HepG2 (cell line): ENCODE measurements at regions not wholly inside any gene's neighbourhood (a gene's known extent, or its start where the extent isn't known, plus 50 kb on each side); places are given as distances from the start of the nearest gene placed in this dataset.

Experiments
- ATAC-seq: fragments of 200-7000 bp; cut with Tn5 transposase; 3 replicates; pipeline ENCODE4 v1.9.1; 2020; ENCODE audit warnings: mild to moderate bottlenecking, moderate library complexity
- BruUV-seq: library from RNA; stranded (reverse); fragments of 400-500 nt; replicated peaks from 2 replicates; lab custom pipeline; 2021; lab: Mats Ljungman, UMichigan
- CTCF ChIA-PET: fragments of 300-600 bp; formaldehyde crosslinking; extraction: SDS; loops from one replicate; lab custom pipeline; 2021; ENCODE audit warnings: low total read pairs, inconsistent platforms, low intra/inter-chr PET ratio; lab: Yijun Ruan, JAX
- POLR2A ChIA-PET: fragments of 350-600 bp; sonication (Branson Sonifier 250); formaldehyde crosslinking; loops from one replicate; lab custom pipeline; 2020; ENCODE audit warnings: antibody characterized with exemption, inconsistent platforms; lab: Yijun Ruan, JAX
- DNase-seq: peaks from one replicate; pipeline ENCODE4 v3.0.0-alpha.2; 2015; ENCODE audit warnings: low spot score
- FAIRE-seq: peaks from 3 replicates; lab custom pipeline; 2011; peaks lifted over from hg19 to GRCh38; lab: Jason Lieb, UNC
- H2AFZ ChIP-seq: one replicate; pipeline ENCODE4 v1.6.1; 2011; ENCODE audit warnings: low read length, inconsistent platforms
- H3K27ac ChIP-seq: fragments of 300-600 bp; 3 replicates; pipeline ENCODE4 v1.8.0; 2011; ENCODE audit warnings: mixed run types, mild to moderate bottlenecking, mixed read lengths, low read length, inconsistent platforms; ENCODE audit not compliant: insufficient read depth; ENCODE audit errors: extremely low read length
- H3K27me3 ChIP-seq, 2 experiments: fragments of 200-600 bp in 1 of 2; 2 replicates in 1 of 2; 3 replicates in 1 of 2; pipeline versions ENCODE4 v1.6.0 to v1.8.0; 2011; ENCODE audit warnings: low read length in 2 of 2, mild to moderate bottlenecking in 2 of 2, moderate library complexity in 2 of 2, inconsistent platforms in 1 of 2; ENCODE audit not compliant: insufficient read depth in 2 of 2, control insufficient read depth in 1 of 2
- H3K36me3 ChIP-seq, 2 experiments: fragments of 200-600 bp in 1 of 2; replicated peaks in 1 of 2; 2 replicates in 1 of 2; 3 replicates in 1 of 2; pipeline versions ENCODE4 v1.5.1 to v1.8.0; 2011; ENCODE audit warnings: low read length in 2 of 2, inconsistent platforms in 1 of 2; ENCODE audit not compliant: insufficient read depth in 2 of 2, control insufficient read depth in 1 of 2
- H3K4me1 ChIP-seq: 2 replicates; pipeline ENCODE4 v1.5.1; 2012; ENCODE audit warnings: low read length, inconsistent platforms; ENCODE audit not compliant: insufficient read depth
- H3K4me2 ChIP-seq: 2 replicates; pipeline ENCODE4 v1.6.0; 2011; ENCODE audit warnings: low read depth, low read length, inconsistent platforms
- H3K4me3 ChIP-seq, 3 experiments: fragments of 200-600 bp in 1 of 3; sonication (generic), shearing (Covaris generic) in 1 of 3; replicated peaks in 1 of 3; 2 replicates each; pipeline ENCODE4 v1.5.1; 2011 to 2016; ENCODE audit warnings: low read length in 3 of 3, inconsistent platforms in 2 of 3, low read depth in 2 of 3, mild to moderate bottlenecking in 2 of 3, control low read depth in 1 of 3, mixed read lengths in 1 of 3; ENCODE audit not compliant: insufficient read depth in 1 of 3
- H3K79me2 ChIP-seq: one replicate; pipeline ENCODE4 v1.6.1; 2011; ENCODE audit warnings: low read length, inconsistent platforms; ENCODE audit not compliant: insufficient read depth
- H3K9ac ChIP-seq: 2 replicates; pipeline ENCODE4 v1.6.0; 2011; ENCODE audit warnings: mild to moderate bottlenecking, low read depth, low read length, inconsistent platforms; ENCODE audit not compliant: insufficient read depth
- H3K9me3 ChIP-seq: 2 replicates; pipeline ENCODE4 v1.5.1; 2012; ENCODE audit warnings: mild to moderate bottlenecking, low read length
- H4K20me1 ChIP-seq: 2 replicates; pipeline ENCODE4 v1.6.0; 2011; ENCODE audit warnings: inconsistent platforms, mild to moderate bottlenecking, low read length, moderate library complexity; ENCODE audit not compliant: insufficient read depth
- CEBPG ChIP-seq: IDR thresholded peaks from 2 replicates; pipeline ENCODE4 v1.6.1; 2016
- ISX ChIP-seq: sonication (generic); formaldehyde crosslinking; conservative IDR thresholded peaks from 2 replicates; pipeline ENCODE4 v1.5.0; 2020; ENCODE audit warnings: missing genetic modification reagents
- KLF15 ChIP-seq: sonication (generic); formaldehyde crosslinking; IDR thresholded peaks from 2 replicates; pipeline ENCODE4 v1.8.1; 2023; ENCODE audit warnings: borderline replicate concordance, mild to moderate bottlenecking, inconsistent platforms, missing genetic modification reagents, mixed read lengths
- SMAD9 ChIP-seq: sonication (generic); formaldehyde crosslinking; IDR thresholded peaks from 2 replicates; pipeline ENCODE4 v1.5.1; 2020; ENCODE audit warnings: mild to moderate bottlenecking, missing genetic modification reagents
- SP1 ChIP-seq, 2 experiments: fragments of 450-650 bp in 1 of 2; sonication (generic) in 1 of 2; formaldehyde crosslinking in 1 of 2; IDR thresholded peaks; 2 replicates each; pipeline versions ENCODE4 v1.4.0 to v1.6.1; 2016 to 2020; ENCODE audit warnings: missing genetic modification reagents in 1 of 2
- ZNF225 ChIP-seq: sonication (generic); formaldehyde crosslinking; IDR thresholded peaks from 2 replicates; pipeline ENCODE4 v1.4.0; 2020; ENCODE audit warnings: mild to moderate bottlenecking, missing genetic modification reagents
- ZNF605 ChIP-seq: sonication (generic); formaldehyde crosslinking; IDR thresholded peaks from 2 replicates; pipeline ENCODE4 v1.8.0; 2022; ENCODE audit warnings: mild to moderate bottlenecking, missing genetic modification reagents
- WGBS: methylation state at CpG from one replicate; pipeline ENCODE4 v1.1.6; 2017; ENCODE audit warnings: low lambda C conversion rate; 5-methylcytosine and 5-hydroxymethylcytosine counted together
- in situ Hi-C: cut with HindIII; loops from 2 replicates; pipeline ENCODE4 v1.10.0; 2017; ENCODE audit warnings: low pct_unique_long_range_greater_than_20kb; ENCODE audit not compliant: extremely low pct_ligation_motif_present
- intact Hi-C: fragments of 100-400 bp; cut with micrococcal nuclease; formaldehyde crosslinking; loops from one replicate; pipeline ENCODE4 v1.10.0; 2022; ENCODE audit not compliant: unreplicated experiment
- TF ChIP-seq, protein P1 (sequence below): sonication (generic); formaldehyde crosslinking; IDR thresholded peaks from 2 replicates; pipeline ENCODE4 v1.4.0; 2020; ENCODE audit warnings: missing genetic modification reagents
- TF ChIP-seq, protein P2 (sequence below): IDR thresholded peaks from 2 replicates; pipeline ENCODE4 v1.6.1; 2012; ENCODE audit warnings: inconsistent platforms

DNA sequence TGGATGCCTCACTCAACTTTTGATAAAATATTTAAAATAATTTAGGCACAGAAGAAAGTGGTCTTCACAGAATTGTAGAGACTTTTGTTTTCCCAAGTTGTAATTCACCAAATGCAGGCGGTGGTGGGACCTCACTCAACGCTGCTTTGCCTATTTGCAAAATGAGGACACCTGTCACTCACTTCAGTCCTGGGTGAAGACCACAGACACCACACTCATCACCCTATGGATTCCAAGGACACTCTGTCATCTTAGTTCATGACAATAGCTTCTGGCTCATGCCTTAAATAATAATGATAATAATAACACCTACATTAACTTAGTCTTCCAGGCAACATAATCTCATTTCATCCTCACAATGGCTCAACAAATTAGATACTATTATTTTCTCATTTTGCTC, 234.4 kb downstream of the RNF152 start:
- Histone ChIP-seq H3K27me3 (no peaks in the 10 kb centered on the region), H3K9me3 (no peaks in the 10 kb centered on the region), H3K4me2 (no peak overlapping the region), H3K9ac (no peak overlapping the region), H3K27ac (no peak overlapping the region), H3K79me2 (no peaks in the 10 kb centered on the region), H3K4me1 (no peaks in the 10 kb centered on the region), H3K36me3 (no peaks in the 10 kb centered on the region), H3K4me3 (no peak overlapping the region), H2AFZ (no peak overlapping the region), H4K20me1 (no peaks in the 10 kb centered on the region)
- in situ Hi-C loops: no loop called here
- ATAC-seq (no peak), FAIRE-seq (no peak), DNase-seq (no peak)
- ChIA-PET POLR2A (no interaction called here), CTCF (no interaction called here)
- intact Hi-C loops: no loop called here
- 26% methylated on average over 2 of the region's 2 CpGs for WGBS
- no TSS peak for BruUV-seq
- TF ChIP-seq, protein P1, sequence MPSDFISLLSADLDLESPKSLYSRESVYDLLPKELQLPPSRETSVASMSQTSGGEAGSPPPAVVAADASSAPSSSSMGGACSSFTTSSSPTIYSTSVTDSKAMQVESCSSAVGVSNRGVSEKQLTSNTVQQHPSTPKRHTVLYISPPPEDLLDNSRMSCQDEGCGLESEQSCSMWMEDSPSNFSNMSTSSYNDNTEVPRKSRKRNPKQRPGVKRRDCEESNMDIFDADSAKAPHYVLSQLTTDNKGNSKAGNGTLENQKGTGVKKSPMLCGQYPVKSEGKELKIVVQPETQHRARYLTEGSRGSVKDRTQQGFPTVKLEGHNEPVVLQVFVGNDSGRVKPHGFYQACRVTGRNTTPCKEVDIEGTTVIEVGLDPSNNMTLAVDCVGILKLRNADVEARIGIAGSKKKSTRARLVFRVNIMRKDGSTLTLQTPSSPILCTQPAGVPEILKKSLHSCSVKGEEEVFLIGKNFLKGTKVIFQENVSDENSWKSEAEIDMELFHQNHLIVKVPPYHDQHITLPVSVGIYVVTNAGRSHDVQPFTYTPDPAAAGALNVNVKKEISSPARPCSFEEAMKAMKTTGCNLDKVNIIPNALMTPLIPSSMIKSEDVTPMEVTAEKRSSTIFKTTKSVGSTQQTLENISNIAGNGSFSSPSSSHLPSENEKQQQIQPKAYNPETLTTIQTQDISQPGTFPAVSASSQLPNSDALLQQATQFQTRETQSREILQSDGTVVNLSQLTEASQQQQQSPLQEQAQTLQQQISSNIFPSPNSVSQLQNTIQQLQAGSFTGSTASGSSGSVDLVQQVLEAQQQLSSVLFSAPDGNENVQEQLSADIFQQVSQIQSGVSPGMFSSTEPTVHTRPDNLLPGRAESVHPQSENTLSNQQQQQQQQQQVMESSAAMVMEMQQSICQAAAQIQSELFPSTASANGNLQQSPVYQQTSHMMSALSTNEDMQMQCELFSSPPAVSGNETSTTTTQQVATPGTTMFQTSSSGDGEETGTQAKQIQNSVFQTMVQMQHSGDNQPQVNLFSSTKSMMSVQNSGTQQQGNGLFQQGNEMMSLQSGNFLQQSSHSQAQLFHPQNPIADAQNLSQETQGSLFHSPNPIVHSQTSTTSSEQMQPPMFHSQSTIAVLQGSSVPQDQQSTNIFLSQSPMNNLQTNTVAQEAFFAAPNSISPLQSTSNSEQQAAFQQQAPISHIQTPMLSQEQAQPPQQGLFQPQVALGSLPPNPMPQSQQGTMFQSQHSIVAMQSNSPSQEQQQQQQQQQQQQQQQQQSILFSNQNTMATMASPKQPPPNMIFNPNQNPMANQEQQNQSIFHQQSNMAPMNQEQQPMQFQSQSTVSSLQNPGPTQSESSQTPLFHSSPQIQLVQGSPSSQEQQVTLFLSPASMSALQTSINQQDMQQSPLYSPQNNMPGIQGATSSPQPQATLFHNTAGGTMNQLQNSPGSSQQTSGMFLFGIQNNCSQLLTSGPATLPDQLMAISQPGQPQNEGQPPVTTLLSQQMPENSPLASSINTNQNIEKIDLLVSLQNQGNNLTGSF (CRISPR knock-in tag): no peak
- TF ChIP-seq ZNF225 (no peak), ISX (CRISPR knock-in tag) (no peak), CEBPG (CRISPR knock-in tag) (no peak), ZNF605 (no peak), KLF15 (CRISPR knock-in tag) (no peak), SP1 (IDR thresholded peaks at IDR 0.05) (no peak), SP1 (CRISPR knock-in tag; IDR thresholded peaks at IDR 0.05) (no peak), SMAD9 (CRISPR knock-in tag) (no peak)
- TF ChIP-seq, protein P2, sequence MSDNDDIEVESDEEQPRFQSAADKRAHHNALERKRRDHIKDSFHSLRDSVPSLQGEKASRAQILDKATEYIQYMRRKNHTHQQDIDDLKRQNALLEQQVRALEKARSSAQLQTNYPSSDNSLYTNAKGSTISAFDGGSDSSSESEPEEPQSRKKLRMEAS: no peak
